ENCODE measurements at regions not wholly inside any gene's neighbourhood (a gene's known extent, or its start where the extent isn't known, plus 50 kb on each side); places are given as distances from the start of the nearest gene placed in this dataset.

DNA sequence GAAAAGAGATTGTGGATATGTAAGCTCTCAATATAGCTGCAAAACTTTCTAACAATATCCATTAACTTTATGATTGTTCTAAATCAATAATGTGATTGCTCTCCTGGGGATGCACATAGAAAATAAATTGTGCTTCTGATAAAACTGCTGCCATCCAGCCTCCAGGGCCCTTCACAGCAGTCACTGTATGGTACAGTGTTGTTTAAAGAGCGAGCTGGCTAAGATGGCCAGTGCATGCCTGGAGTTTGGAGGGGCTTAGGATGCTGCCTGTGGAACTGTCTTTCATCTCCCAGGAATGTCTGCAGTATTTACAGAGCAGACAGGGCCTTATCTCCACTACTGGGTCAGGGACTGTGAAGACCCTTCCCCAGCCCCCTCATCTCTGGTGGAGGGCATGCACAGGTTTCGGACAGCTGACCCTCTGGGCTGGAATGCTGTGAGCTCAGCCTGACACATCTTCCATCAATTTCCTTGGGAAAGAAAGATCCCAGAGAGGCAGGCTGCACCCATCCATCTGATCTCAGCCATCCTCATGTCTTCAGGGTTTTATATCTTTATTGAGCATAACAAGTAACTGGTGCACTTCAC is 137.0 kb downstream of the PLPP3 start:
- no peak overlapping the region for H3K4me3 Mint-ChIP-seq
- CTCF ChIA-PET, result no interaction called here

DNA sequence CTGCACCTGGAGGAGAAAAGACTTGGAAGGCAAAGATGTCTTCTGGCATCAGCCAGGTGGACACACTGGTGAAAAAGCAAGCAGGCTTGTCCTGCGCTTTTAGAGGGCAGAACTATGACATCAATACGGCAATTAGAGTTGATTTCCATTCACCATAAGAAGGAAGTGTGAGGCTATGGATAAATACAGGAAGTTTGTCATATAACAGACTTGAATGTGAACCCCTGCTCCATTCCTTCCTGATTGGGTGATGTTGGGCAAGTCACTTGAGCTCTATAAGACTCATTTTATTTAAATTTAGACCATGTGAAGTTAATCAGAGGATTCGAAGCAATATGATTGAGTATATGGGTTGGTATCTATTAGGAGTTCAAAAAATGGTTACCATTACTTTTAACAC is 137.8 kb downstream of the PLPP3 start:
- CTCF ChIA-PET, result no interaction called here
- H3K27me3 Mint-ChIP-seq, result no peaks in the 10 kb centered on the region

More for the DNA sequence above, 137.0 kb downstream of the PLPP3 start:
- H3K27me3 Mint-ChIP-seq, result no peaks in the 10 kb centered on the region
- ATAC-seq (no peak), DNase-seq (no peak)
- no peaks in the 10 kb centered on the region for H3K36me3 Mint-ChIP-seq
- no peaks in the 10 kb centered on the region for H3K4me1 Mint-ChIP-seq
- no peak overlapping the region for H3K27ac Mint-ChIP-seq
- no peaks in the 10 kb centered on the region for H3K9me3 Mint-ChIP-seq (ENCODE audit: low read depth)

DNA sequence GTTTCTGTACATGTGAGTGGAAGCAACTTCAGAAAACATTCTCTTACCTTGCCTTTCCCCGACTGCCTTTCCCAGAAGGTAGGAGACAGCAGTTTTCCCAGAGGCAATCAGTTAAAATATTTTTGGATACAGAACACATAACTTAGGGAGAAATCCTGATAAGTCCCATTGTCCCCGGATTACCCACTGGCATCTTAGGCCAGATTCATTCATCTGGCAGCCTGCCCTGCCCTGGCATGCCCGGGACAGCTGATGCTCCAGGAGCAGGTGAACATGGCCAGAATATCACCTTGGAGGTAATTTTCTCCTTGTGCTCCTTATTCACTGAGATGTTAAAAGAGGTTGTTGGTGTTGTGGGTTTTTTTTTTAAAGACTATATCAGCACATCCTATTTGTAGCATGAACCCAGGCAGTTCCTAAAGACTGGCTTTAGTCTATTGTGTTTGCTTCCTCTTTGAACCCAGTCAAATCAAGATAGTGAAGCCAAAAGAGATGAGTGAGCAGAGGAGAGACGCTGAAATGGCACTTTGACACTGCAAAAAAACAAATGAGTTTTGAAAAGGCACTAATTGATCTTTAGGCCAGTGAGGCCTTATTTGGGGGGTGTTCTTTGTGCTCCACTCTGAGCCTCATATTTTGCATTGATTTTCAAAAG is 139.6 kb downstream of the PLPP3 start:
- Mint-ChIP-seq H3K27ac (no peak overlapping the region), H3K4me1 (no peaks in the 10 kb centered on the region), H3K9me3 (ENCODE audit: low read depth) (no peaks in the 10 kb centered on the region), H3K4me3 (no peak overlapping the region), H3K27me3 (no peaks in the 10 kb centered on the region), H3K36me3 (no peaks in the 10 kb centered on the region)
- DNase-seq (no peak), ATAC-seq (no peak)
- CTCF ChIA-PET, result no interaction called here

More for the DNA sequence above, 137.8 kb downstream of the PLPP3 start:
- Mint-ChIP-seq H3K27ac (no peak overlapping the region), H3K36me3 (no peaks in the 10 kb centered on the region), H3K4me1 (no peaks in the 10 kb centered on the region), H3K4me3 (no peak overlapping the region), H3K9me3 (ENCODE audit: low read depth) (no peaks in the 10 kb centered on the region)
- no peak for ATAC-seq
- no peak for DNase-seq

DNA sequence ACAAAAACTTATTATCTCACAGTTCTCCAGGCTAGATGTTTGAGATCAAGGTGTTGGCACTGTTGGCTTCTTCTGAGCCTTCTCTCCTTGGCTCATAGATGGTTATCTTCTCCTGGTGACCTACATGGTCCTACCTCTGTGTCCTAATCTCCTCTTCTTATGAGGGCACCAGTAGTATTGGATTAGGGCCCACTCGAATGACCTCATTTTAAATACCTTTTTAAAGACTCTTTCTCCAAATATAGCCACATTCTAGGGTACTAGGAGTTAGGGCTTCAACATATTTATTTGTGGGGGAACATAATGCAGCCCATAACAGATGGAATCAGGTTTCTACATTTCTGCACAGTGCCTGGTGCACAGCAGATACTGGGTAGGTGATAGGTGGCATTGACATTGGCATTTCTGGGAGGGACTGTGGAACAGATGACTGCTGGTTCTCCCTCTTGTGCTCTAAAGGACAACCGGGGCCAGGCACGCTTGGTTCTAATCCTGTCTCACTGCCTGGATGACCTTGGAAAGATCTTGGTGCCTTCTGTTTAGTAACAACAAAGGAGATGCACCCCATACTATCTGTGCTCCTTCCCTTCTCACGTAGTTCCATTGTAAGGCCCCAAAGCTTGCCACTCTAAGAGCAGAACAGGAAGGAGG is 140.3 kb downstream of the PLPP3 start:
- Mint-ChIP-seq H3K4me1 (no peaks in the 10 kb centered on the region), H3K27ac (no peak overlapping the region), H3K4me3 (no peak overlapping the region), H3K36me3 (no peaks in the 10 kb centered on the region), H3K9me3 (ENCODE audit: low read depth) (no peaks in the 10 kb centered on the region), H3K27me3 (no peaks in the 10 kb centered on the region)
- CTCF ChIA-PET, result no interaction called here
- DNase-seq (no peak), ATAC-seq (no peak)

DNA sequence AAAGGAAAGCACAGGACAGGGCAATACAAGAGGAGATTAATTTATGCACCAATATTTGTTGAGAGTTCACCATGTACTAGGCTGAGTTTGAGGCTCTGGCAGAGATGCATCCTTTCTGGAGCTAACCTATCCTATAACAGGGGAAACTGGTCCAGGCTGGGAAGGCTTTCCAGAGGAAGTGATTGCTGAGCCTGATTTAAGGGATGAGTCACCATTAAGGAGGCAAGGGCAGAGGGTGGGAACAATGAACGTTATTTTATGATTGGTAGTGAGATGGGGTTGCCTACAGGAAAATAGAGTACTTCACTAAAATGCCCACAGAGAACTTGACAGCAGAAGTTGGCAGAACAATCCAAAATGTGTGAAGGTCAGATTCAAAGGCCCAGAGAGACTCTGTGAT is 141.4 kb downstream of the PLPP3 start:
- no peak for DNase-seq
- H3K4me3 Mint-ChIP-seq, result no peak overlapping the region
- H3K9me3 Mint-ChIP-seq (ENCODE audit: low read depth), result no peaks in the 10 kb centered on the region
- no peaks in the 10 kb centered on the region for H3K36me3 Mint-ChIP-seq
- H3K27ac Mint-ChIP-seq, result no peak overlapping the region
- no peak for ATAC-seq
- H3K27me3 Mint-ChIP-seq, result no peaks in the 10 kb centered on the region
- H3K4me1 Mint-ChIP-seq, result no peaks in the 10 kb centered on the region
- CTCF ChIA-PET, result no interaction called here

DNA sequence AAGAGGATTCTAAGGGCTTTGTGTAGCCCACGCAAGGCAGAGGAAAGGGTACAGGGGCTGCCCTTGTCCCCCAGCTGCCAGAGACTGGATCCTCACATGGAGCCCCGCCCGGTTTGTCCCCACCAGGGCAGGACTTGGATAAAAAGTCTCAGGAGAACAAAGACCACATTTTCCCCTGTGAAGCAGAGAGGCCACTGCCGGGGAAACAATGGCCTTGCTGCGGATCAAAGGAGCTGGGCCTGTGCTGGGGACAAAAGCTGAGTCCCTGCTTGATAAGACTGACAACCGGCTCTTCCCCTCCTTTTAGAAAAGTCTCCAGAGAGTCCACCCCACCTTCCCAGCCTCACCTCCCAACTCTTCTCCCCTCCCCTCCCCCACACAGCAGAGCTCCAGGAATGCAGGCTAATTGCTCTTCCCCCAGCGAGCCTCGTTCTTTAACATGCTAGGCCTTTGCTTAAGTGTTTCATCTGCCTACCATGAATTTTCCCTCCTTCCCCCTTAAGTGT is 142.4 kb downstream of the PLPP3 start:
- Mint-ChIP-seq H3K27me3 (no peaks in the 10 kb centered on the region), H3K4me1 (no peaks in the 10 kb centered on the region), H3K4me3 (no peak overlapping the region), H3K9me3 (ENCODE audit: low read depth) (no peaks in the 10 kb centered on the region), H3K27ac (no peak overlapping the region), H3K36me3 (no peaks in the 10 kb centered on the region)
- CTCF ChIA-PET, result no interaction called here
- ATAC-seq (no peak), DNase-seq (no peak)

DNA sequence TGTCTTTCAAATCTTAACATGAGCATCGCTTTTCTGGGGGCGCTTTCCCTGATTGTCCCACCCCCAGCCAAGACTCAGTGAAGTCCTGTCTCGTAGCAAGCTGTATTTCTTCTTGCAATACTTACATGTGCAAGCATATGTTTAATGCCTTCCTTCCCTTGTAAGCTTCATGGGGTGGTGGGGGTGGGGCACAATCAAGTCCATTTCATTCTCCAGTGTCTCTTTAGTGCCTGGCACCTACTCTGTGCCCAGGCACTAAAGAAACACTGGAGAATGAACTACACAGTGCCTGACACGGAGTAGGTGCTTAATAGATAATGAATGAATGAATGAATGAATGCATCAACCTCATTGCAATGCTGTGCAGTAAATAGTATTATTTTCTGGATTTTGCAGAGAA is 143.1 kb downstream of the PLPP3 start:
- H3K27ac Mint-ChIP-seq, result no peak overlapping the region
- no peaks in the 10 kb centered on the region for H3K27me3 Mint-ChIP-seq
- ATAC-seq (no peak), DNase-seq (no peak)
- H3K9me3 Mint-ChIP-seq (ENCODE audit: low read depth), result no peaks in the 10 kb centered on the region
- H3K4me3 Mint-ChIP-seq, result no peak overlapping the region
- CTCF ChIA-PET, result no interaction called here
- no peaks in the 10 kb centered on the region for H3K4me1 Mint-ChIP-seq
- no peaks in the 10 kb centered on the region for H3K36me3 Mint-ChIP-seq

DNA sequence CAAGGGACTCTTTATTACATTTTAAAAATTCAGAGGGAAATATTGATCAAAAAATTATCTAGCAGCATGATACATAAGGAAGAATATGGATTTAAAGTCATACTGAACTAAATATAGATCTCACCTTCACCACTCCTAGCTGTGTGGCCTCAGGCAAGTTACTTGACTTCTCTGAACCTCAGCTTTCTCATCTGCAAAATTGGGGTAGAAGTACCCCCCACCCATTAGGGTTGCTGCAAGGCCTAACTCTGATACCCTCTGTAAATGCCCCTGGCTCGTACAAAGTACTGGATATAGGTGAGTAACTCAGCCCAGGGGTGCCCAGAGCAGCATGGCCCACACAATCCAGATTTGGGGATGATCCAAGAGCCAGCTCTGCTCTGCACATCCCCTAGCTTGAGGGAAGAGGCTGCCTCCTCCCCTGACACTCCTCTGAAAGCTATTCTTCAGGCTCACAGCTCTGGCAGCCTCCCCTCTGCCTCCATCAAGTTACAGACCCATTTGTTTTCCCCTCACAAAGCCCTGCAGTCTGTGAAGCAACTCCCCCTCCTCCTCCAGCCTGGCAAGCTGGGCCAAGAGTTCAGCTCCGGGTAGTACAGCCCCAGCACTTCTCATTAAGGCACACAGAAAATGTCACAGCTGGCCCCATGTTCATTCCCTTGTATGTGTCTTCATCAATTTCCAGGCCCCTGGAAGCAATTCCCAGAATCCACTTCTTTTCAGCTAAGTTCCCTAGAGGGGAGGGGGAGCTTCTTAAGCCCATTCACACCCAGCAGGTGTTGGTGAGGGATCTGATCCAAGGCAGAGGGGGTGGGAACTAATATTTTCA is 143.7 kb downstream of the PLPP3 start:
- Mint-ChIP-seq H3K36me3 (no peaks in the 10 kb centered on the region), H3K27ac (no peak overlapping the region), H3K4me3 (no peak overlapping the region), H3K9me3 (ENCODE audit: low read depth) (no peaks in the 10 kb centered on the region), H3K4me1 (no peaks in the 10 kb centered on the region), H3K27me3 (no peaks in the 10 kb centered on the region)
- DNase-seq (no peak), ATAC-seq (no peak)
- CTCF ChIA-PET, result no interaction called here

DNA sequence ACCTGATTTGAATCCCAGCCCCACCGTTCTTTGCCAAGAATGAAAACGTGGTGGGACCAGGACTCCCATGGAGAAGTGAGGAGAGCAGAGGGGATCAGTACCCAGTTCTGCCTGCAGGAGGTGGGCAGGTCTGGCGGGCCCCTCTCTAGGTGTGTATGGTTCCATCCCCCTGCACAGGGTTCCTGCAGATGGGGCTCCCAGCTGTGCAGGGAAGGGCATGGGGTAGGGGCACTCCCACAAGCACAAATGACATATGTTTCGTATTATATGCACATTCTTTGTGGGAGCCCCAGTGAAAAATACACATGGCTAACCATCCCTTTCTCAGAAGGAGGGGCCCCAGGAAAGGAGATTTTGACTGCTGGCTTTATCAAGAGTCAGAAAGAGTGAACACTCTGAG is 144.6 kb downstream of the PLPP3 start:
- Mint-ChIP-seq H3K9me3 (ENCODE audit: low read depth) (no peaks in the 10 kb centered on the region), H3K4me3 (no peak overlapping the region), H3K27me3 (no peaks in the 10 kb centered on the region), H3K27ac (no peak overlapping the region), H3K36me3 (no peaks in the 10 kb centered on the region), H3K4me1 (no peaks in the 10 kb centered on the region)
- ATAC-seq, result no peak
- CTCF ChIA-PET, result no interaction called here
- no peak for DNase-seq

DNA sequence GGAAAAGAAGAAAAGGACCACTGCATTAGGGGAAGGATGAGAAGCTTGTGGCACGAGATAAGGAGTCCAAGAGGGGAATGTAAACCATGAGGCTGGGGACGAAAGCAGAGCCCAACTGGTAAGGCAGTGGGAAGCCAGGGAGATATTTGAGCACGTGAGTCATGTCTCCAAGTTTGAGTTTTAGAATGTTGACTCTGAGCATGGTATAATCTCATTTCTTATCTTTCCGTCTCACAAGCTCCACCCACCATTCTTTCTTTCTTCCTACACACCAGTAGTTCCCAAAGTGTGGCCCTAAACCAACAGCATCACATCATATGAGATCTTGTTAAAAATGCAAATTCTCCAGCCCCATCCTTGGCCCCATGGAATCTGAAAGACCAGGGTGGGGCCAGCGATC is 145.3 kb downstream of the PLPP3 start:
- no peak overlapping the region for H3K4me3 Mint-ChIP-seq
- H3K9me3 Mint-ChIP-seq (ENCODE audit: low read depth), result no peaks in the 10 kb centered on the region
- DNase-seq, result no peak
- no peaks in the 10 kb centered on the region for H3K4me1 Mint-ChIP-seq
- no peaks in the 10 kb centered on the region for H3K36me3 Mint-ChIP-seq
- CTCF ChIA-PET, result no interaction called here
- ATAC-seq, result no peak
- H3K27me3 Mint-ChIP-seq, result no peaks in the 10 kb centered on the region
- no peak overlapping the region for H3K27ac Mint-ChIP-seq

DNA sequence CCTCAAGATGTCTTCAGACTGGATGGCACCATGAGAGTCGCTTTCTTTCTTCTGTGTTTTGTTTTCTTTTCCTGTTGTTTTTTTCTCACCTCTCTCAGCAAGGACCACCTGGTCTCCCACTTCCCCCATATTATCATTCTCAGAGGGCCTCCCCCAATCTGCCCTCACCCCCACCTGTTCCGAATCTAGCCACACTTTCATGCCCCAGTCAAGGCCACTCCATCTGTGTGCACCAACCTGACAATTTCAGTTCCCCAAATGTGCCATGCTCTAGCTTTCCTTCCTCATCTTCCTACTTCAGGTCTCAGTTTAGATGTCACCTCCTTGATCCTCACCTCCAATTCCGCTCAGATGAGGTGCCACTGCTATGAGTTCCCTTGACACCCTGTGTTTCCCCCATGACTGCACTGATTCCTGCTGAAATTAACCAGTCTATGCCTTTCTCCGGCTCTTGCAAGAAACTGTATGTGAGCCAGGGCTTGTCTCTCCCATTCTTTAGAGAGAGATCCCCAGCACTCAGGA is 146.2 kb downstream of the PLPP3 start:
- ATAC-seq (no peak), DNase-seq (no peak)
- H3K4me1 Mint-ChIP-seq, result no peaks in the 10 kb centered on the region
- H3K27ac Mint-ChIP-seq, result no peak overlapping the region
- no peaks in the 10 kb centered on the region for H3K27me3 Mint-ChIP-seq
- no peak overlapping the region for H3K4me3 Mint-ChIP-seq
- H3K36me3 Mint-ChIP-seq, result no peaks in the 10 kb centered on the region
- no peaks in the 10 kb centered on the region for H3K9me3 Mint-ChIP-seq (ENCODE audit: low read depth)
- CTCF ChIA-PET, result no interaction called here

DNA sequence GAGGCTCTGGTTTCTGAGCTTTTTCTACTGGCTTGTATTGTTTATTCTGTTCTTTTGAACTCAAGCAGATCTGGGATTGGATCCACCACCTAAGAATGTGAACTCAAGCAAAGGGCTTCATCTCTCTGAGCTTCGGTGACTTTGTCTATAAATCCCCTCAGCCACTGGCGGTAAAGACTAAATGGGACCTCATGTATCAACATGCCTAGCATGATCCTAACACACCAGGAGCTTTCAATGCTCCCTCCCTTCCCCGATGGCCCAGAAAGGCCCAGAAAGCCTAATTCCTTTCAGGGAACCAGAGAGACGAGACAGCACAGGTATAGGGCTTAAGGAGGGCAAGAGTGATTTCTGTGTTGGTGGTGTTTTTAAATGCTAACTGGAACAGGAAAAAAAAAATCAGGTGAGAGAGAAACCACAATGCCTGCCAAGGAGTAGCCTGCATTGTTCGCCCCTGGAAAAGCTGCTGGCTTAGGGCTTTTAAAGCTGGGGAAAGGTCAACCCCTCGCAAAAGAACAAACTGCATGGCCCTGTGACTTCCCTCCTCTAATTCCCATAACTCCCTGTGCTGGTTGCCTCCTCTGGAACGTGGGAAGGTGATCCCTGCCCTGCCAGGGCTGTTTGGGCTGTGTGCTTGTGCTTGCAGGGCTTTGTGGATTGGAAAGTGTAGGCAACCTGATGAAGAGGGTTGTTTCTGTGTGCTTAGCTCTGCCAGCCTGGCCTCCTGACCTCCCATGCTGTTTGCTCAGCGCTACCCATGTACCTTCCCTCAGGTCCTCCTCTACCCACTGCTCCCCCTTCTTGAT is 147.0 kb downstream of the PLPP3 start:
- Mint-ChIP-seq H3K4me3 (no peak overlapping the region), H3K27me3 (no peaks in the 10 kb centered on the region), H3K4me1 (no peaks in the 10 kb centered on the region), H3K9me3 (ENCODE audit: low read depth) (no peaks in the 10 kb centered on the region), H3K27ac (no peak overlapping the region), H3K36me3 (no peaks in the 10 kb centered on the region)
- ATAC-seq, result no peak
- CTCF ChIA-PET, result no interaction called here
- no peak for DNase-seq

All from activated CD8-positive, alpha-beta memory T cell treated with anti-CD3 and anti-CD28 coated beads, Interleukin-2, amount 10 ng/mL, durations not matched to agents 7 days and 5 days (primary cell).